ENCODE measurements at regions not wholly inside any gene's neighbourhood (a gene's known extent, or its start where the extent isn't known, plus 50 kb on each side); places are given as distances from the start of the nearest gene placed in this dataset.

GRCh38 chr9:78557540-78557939 lies 260.6 kb downstream of the PSAT1 start:
- FAIRE-seq (no peak), DNase-seq (ENCODE audit: insufficient read length, low spot score) (no peak)

GRCh38 chr9:78559449-78559885 lies 262.5 kb downstream of the PSAT1 start:
- DNase-seq (ENCODE audit: insufficient read length, low spot score) (no peak), FAIRE-seq (no peak)

- DNase-seq (ENCODE audit: insufficient read length, low spot score) (no peak), FAIRE-seq (no peak)
These were observed 265.1 kb downstream of the PSAT1 start for GRCh38 chr9:78562021-78562420.

- FAIRE-seq (no peak), DNase-seq (ENCODE audit: insufficient read length, low spot score) (no peak)
These were observed 266.3 kb downstream of the PSAT1 start for GRCh38 chr9:78563269-78563668.

GRCh38 chr9:78565481-78565880 lies 268.6 kb downstream of the PSAT1 start:
- DNase-seq (ENCODE audit: insufficient read length, low spot score) (no peak), FAIRE-seq (no peak)

GRCh38 chr9:78566521-78566920 lies 269.6 kb downstream of the PSAT1 start:
- FAIRE-seq (no peak), DNase-seq (ENCODE audit: insufficient read length, low spot score) (no peak)

GRCh38 chr9:78566948-78567675 lies 270.2 kb downstream of the PSAT1 start:
- FAIRE-seq (no peak), DNase-seq (ENCODE audit: insufficient read length, low spot score) (no peak)

- FAIRE-seq (no peak), DNase-seq (ENCODE audit: insufficient read length, low spot score) (no peak)
These were observed 270.8 kb downstream of the PSAT1 start for GRCh38 chr9:78567693-78568092.

GRCh38 chr9:78568774-78569173 lies 271.8 kb downstream of the PSAT1 start:
- FAIRE-seq = no peak
- no peak for DNase-seq (ENCODE audit: insufficient read length, low spot score)

- no peak for DNase-seq (ENCODE audit: insufficient read length, low spot score)
- no peak for FAIRE-seq
These were observed 275.3 kb downstream of the PSAT1 start for GRCh38 chr9:78572266-78572665.

- DNase-seq (ENCODE audit: insufficient read length, low spot score) (no peak), FAIRE-seq (no peak)
These were observed 276.3 kb downstream of the PSAT1 start for GRCh38 chr9:78573205-78573604.

GRCh38 chr9:78573669-78574068 lies 276.7 kb downstream of the PSAT1 start:
- DNase-seq (ENCODE audit: insufficient read length, low spot score) (no peak), FAIRE-seq (no peak)

- no peak for FAIRE-seq
- DNase-seq (ENCODE audit: insufficient read length, low spot score) = no peak
These were observed 277.6 kb downstream of the PSAT1 start for GRCh38 chr9:78574354-78575045.

- DNase-seq (ENCODE audit: insufficient read length, low spot score) = no peak
- FAIRE-seq = no peak
These were observed 278.2 kb downstream of the PSAT1 start for GRCh38 chr9:78575081-78575480.

GRCh38 chr9:78575771-78576170 lies 278.8 kb downstream of the PSAT1 start:
- no peak for FAIRE-seq
- DNase-seq (ENCODE audit: insufficient read length, low spot score) = no peak

- FAIRE-seq (no peak), DNase-seq (ENCODE audit: insufficient read length, low spot score) (no peak)
These were observed 280.4 kb downstream of the PSAT1 start for GRCh38 chr9:78577156-78577906.

GRCh38 chr9:78578072-78578471 lies 281.1 kb downstream of the PSAT1 start:
- FAIRE-seq (no peak), DNase-seq (ENCODE audit: insufficient read length, low spot score) (no peak)

- DNase-seq (ENCODE audit: insufficient read length, low spot score) = no peak
- FAIRE-seq = no peak
These were observed 285.9 kb downstream of the PSAT1 start for GRCh38 chr9:78582821-78583220.

- FAIRE-seq = no peak
These were observed 287.7 kb downstream of the PSAT1 start for GRCh38 chr9:78584589-78584988.

GRCh38 chr9:78585909-78586308 lies 289.0 kb downstream of the PSAT1 start:
- FAIRE-seq = no peak
- no peak for DNase-seq (ENCODE audit: insufficient read length, low spot score)

More at GRCh38 chr9:78584589-78584988, 287.7 kb downstream of the PSAT1 start:
- DNase-seq (ENCODE audit: insufficient read length, low spot score) = no peak

GRCh38 chr9:78590068-78590467 lies 293.1 kb downstream of the PSAT1 start:
- DNase-seq (ENCODE audit: insufficient read length, low spot score) (no peak), FAIRE-seq (no peak)

GRCh38 chr9:78592811-78593210 lies 295.9 kb downstream of the PSAT1 start:
- no peak for DNase-seq (ENCODE audit: insufficient read length, low spot score)

More at GRCh38 chr9:78592811-78593210, 295.9 kb downstream of the PSAT1 start:
- no peak for FAIRE-seq
